AG20443 (cell line): ENCODE measurements at regions not wholly inside any gene's neighbourhood (a gene's known extent, or its start where the extent isn't known, plus 50 kb on each side); places are given as distances from the start of the nearest gene placed in this dataset.

ENCODE experiments used
- DNase-seq: peaks from one replicate; pipeline ENCODE4 v3.0.0; 2012; ENCODE audit warnings: low spot score, mixed read lengths

GRCh38 chr16:35732046-35732810 is 2272.8 kb downstream of the TP53TG3F start:
- DNase-seq: no peak

GRCh38 chr16:35733278-35733965 is 2274.0 kb downstream of the TP53TG3F start:
- DNase-seq: no peak

GRCh38 chr16:35733971-35734702 is 2274.7 kb downstream of the TP53TG3F start:
- DNase-seq: no peak

- no peak for DNase-seq
These were observed 2275.5 kb downstream of the TP53TG3F start for GRCh38 chr16:35734728-35735402.

- no peak for DNase-seq
These were observed 2276.2 kb downstream of the TP53TG3F start for GRCh38 chr16:35735403-35736251.

GRCh38 chr16:35736546-35736945 is 2277.1 kb downstream of the TP53TG3F start:
- DNase-seq: no peak

GRCh38 chr16:35737076-35737475 is 2277.7 kb downstream of the TP53TG3F start:
- DNase-seq: no peak

- no peak for DNase-seq
These were observed 2282.1 kb downstream of the TP53TG3F start for GRCh38 chr16:35741546-35741945.

- DNase-seq: no peak
These were observed 2283.8 kb downstream of the TP53TG3F start for GRCh38 chr16:35743101-35743692.

- no peak for DNase-seq
These were observed 2284.7 kb downstream of the TP53TG3F start for GRCh38 chr16:35744084-35744483.

- no peak for DNase-seq
These were observed 2285.3 kb downstream of the TP53TG3F start for GRCh38 chr16:35744726-35745125.

GRCh38 chr16:35745191-35745590 is 2285.8 kb downstream of the TP53TG3F start:
- DNase-seq: no peak

GRCh38 chr16:35745821-35746248 is 2286.4 kb downstream of the TP53TG3F start:
- DNase-seq: no peak

GRCh38 chr16:35746281-35746962 is 2287.0 kb downstream of the TP53TG3F start:
- DNase-seq: no peak

- DNase-seq: no peak
These were observed 2287.7 kb downstream of the TP53TG3F start for GRCh38 chr16:35746963-35747657.

GRCh38 chr16:35747658-35748455 is 2288.4 kb downstream of the TP53TG3F start:
- no peak for DNase-seq

- no peak for DNase-seq
These were observed 2289.3 kb downstream of the TP53TG3F start for GRCh38 chr16:35748621-35749252.
